Upper lobe of left lung (tissue), 6 donors: ENCODE measurements at regions not wholly inside any gene's neighbourhood (a gene's known extent, or its start where the extent isn't known, plus 50 kb on each side); places are given as distances from the start of the nearest gene placed in this dataset.

Experiments used
- ATAC-seq, 2 donors: fragments of 200-7000 bp; cut with Tn5 transposase; one replicate each; pipeline ENCODE4 v1.9.1; 2022; ENCODE audit warnings: mild to moderate bottlenecking in 2 of 2, moderate library complexity in 2 of 2; ENCODE audit not compliant: low FRiP score in 2 of 2
- DNase-seq, 2 donors: peaks; one replicate each; pipeline ENCODE4 v3.0.0-alpha.2; 2019 to 2020
- H3K27ac ChIP-seq, 4 donors: fragments of 200-600 bp; sonication (generic); one replicate each; pipeline ENCODE4 v1.5.1; 2016 to 2019
- H3K27me3 ChIP-seq, 4 donors: fragments of 200-600 bp; sonication (generic); one replicate each; pipeline ENCODE4 v1.5.1; 2017 to 2019
- H3K36me3 ChIP-seq, 4 donors: fragments of 200-600 bp; sonication (generic); one replicate each; pipeline ENCODE4 v1.5.1; 2016 to 2019
- H3K4me1 ChIP-seq, 4 donors: fragments of 200-600 bp; sonication (generic); one replicate each; pipeline ENCODE4 v1.5.1; 2018 to 2019
- H3K4me3 ChIP-seq, 4 donors: fragments of 200-600 bp; sonication (generic); one replicate each; pipeline ENCODE4 v1.5.1; 2017 to 2019; ENCODE audit warnings: mild to moderate bottlenecking in 2 of 4, moderate library complexity in 1 of 4
- H3K9me3 ChIP-seq, 4 donors: fragments of 200-600 bp; sonication (generic); one replicate each; pipeline ENCODE4 v1.5.1; 2018 to 2019
- EP300 ChIP-seq, 4 donors: sonication (generic); formaldehyde crosslinking; IDR thresholded peaks; one replicate each; pipeline ENCODE4 v1.5.1; 2017; ENCODE audit warnings: antibody characterized with exemption in 4 of 4, control low read depth in 2 of 4
- POLR2A ChIP-seq, 4 donors: fragments of 450-650 bp; IDR thresholded peaks; one replicate each; pipeline ENCODE4 v1.5.1; 2016 to 2017; ENCODE audit warnings: antibody characterized with exemption in 4 of 4, mild to moderate bottlenecking in 2 of 4
- POLR2AphosphoS5 ChIP-seq, 2 donors: sonication (generic); formaldehyde crosslinking; IDR thresholded peaks; one replicate each; pipeline ENCODE4 v1.5.1; 2017; ENCODE audit warnings: antibody characterized with exemption in 2 of 2
- WGBS, 2 donors: methylation state at CpG; one replicate each; pipeline ENCODE4 v1.1.5; 2017 to 2018; 5-methylcytosine and 5-hydroxymethylcytosine counted together
- TF ChIP-seq, protein P1 (sequence below), 6 experiments: fragments of 450-650 bp in 4 of 6; fragments of 200-600 bp in 2 of 6; sonication (generic) in 2 of 6; IDR thresholded peaks; one replicate each; pipeline ENCODE4 v1.5.1; 2016 to 2019; ENCODE audit warnings: antibody characterized with exemption in 6 of 6
- donor health status: DM: no; HTN: no; CAD: no; lungs with moderate emphysema.
- donor health status: DM: no; HTN: yes; CAD: no; lungs with severe emphysema.

DNA sequence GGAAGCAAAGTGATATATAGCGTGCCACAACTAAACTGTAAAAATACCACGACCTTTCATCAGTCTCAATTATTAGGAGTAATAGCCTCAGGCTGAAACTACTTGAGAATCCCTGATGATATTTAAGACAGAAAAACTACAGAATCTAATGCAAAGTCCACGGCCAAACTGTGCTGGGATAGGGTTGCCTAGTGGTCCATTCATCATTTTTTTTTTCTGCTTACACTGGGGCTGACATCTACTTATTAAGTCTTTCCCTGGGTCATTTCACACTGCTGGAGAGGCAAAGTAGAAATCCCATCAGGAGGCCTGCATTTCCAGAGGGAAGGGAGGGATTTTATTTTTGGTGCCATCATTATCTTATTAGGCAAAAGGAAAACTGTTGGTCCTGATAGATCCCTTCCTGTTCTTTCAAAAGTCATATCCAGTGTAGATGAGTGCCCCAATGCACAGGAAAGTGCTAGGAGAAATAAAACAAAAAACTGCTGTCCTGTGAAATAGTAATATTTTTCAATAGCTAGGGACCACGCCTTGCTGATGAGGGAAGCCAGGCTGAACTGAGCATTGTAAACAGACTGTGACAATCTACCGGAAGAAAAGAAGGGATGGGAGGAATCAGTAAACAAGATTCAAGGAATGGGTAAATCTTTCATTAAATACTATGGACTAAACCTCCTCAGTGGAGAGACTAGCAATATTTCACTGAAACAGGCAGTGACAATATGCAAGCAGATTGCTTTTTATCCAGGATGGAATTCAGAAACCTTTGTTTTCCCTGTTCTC lies 644.3 kb downstream of the IRS1 start:
- ATAC-seq (no peak), DNase-seq (no peak)
- no peak overlapping the region for H3K4me3 ChIP-seq
- 73 to 80% methylated on average over 5 of the region's 5 CpGs for WGBS, 2 donors
- TF ChIP-seq POLR2AphosphoS5 (IDR thresholded peaks at IDR 0.05) (no peak), POLR2A (IDR thresholded peaks at IDR 0.05) (no peak)
- TF ChIP-seq, protein P1, sequence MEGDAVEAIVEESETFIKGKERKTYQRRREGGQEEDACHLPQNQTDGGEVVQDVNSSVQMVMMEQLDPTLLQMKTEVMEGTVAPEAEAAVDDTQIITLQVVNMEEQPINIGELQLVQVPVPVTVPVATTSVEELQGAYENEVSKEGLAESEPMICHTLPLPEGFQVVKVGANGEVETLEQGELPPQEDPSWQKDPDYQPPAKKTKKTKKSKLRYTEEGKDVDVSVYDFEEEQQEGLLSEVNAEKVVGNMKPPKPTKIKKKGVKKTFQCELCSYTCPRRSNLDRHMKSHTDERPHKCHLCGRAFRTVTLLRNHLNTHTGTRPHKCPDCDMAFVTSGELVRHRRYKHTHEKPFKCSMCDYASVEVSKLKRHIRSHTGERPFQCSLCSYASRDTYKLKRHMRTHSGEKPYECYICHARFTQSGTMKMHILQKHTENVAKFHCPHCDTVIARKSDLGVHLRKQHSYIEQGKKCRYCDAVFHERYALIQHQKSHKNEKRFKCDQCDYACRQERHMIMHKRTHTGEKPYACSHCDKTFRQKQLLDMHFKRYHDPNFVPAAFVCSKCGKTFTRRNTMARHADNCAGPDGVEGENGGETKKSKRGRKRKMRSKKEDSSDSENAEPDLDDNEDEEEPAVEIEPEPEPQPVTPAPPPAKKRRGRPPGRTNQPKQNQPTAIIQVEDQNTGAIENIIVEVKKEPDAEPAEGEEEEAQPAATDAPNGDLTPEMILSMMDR (IDR thresholded peaks at IDR 0.05): no peak
- no peaks in the 10 kb centered on the region for H3K4me1 ChIP-seq
- H3K9me3 ChIP-seq: no peaks in the 10 kb centered on the region
- no peak overlapping the region for H3K27ac ChIP-seq
- no peaks in the 10 kb centered on the region for H3K27me3 ChIP-seq
- H3K36me3 ChIP-seq: no peaks in the 10 kb centered on the region

DNA sequence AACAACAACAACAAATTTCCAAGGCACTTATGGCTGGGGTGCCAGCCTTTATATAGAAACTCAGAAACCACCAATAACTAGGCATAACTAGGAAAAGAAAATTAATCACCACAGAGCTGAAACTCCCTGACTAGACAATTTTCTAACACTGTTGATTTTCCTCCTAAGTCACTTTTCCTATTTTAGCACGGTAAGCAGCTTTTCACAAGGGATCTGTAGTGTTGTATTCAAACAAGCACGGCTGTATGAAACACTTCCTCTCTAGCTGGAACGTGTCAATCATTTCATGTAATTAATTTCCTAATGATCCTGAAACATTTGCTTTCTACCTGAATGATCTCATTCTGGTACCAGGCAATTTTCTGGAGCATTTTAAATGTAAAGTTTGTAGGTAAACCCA lies 645.0 kb downstream of the IRS1 start:
- WGBS, 2 donors: 30 to 35% methylated on average over 3 of the region's 3 CpGs
- no peaks in the 10 kb centered on the region for H3K4me1 ChIP-seq
- no peak overlapping the region for H3K27ac ChIP-seq
- no peak overlapping the region for H3K4me3 ChIP-seq
- ATAC-seq (no peak), DNase-seq (no peak)
- no peaks in the 10 kb centered on the region for H3K36me3 ChIP-seq
- no peaks in the 10 kb centered on the region for H3K9me3 ChIP-seq
- no peaks in the 10 kb centered on the region for H3K27me3 ChIP-seq
- TF ChIP-seq POLR2A (IDR thresholded peaks at IDR 0.05) (no peak), EP300 (IDR thresholded peaks at IDR 0.05) (no peak), POLR2AphosphoS5 (IDR thresholded peaks at IDR 0.05) (no peak)
- TF ChIP-seq, protein P1 (IDR thresholded peaks at IDR 0.05): no peak

DNA sequence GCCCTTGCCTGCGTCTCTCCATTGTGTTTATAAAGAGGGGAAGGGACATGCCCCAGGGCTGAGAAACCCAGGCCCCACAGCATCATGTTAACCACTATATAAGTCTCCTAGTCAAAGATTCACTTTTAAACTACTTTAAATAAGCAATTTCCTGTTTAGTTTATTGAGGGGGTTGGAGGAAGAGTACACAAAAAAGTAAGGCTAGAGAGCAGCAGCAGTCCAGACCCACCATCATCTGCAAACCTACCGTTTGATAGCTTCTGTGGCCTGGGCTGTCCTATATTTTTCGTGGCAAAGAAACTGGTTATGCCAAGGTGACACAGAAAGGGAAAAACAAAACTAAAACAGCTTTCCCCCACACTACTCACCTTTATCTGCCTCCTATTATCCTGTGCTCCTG lies 646.1 kb downstream of the IRS1 start:
- TF ChIP-seq POLR2AphosphoS5 (IDR thresholded peaks at IDR 0.05): no peak
- TF ChIP-seq POLR2A (IDR thresholded peaks at IDR 0.05): no peak
- TF ChIP-seq EP300 (IDR thresholded peaks at IDR 0.05): no peak
- TF ChIP-seq, protein P1 (IDR thresholded peaks at IDR 0.05): no peak
- no peaks in the 10 kb centered on the region for H3K36me3 ChIP-seq
- no peak for ATAC-seq
- no peaks in the 10 kb centered on the region for H3K9me3 ChIP-seq
- H3K27ac ChIP-seq: no peak overlapping the region
- no peak overlapping the region for H3K4me3 ChIP-seq
- H3K27me3 ChIP-seq: no peaks in the 10 kb centered on the region
- DNase-seq: no peak
- 83 to 84% methylated on average over 3 of the region's 3 CpGs for WGBS, 2 donors
- no peaks in the 10 kb centered on the region for H3K4me1 ChIP-seq

DNA sequence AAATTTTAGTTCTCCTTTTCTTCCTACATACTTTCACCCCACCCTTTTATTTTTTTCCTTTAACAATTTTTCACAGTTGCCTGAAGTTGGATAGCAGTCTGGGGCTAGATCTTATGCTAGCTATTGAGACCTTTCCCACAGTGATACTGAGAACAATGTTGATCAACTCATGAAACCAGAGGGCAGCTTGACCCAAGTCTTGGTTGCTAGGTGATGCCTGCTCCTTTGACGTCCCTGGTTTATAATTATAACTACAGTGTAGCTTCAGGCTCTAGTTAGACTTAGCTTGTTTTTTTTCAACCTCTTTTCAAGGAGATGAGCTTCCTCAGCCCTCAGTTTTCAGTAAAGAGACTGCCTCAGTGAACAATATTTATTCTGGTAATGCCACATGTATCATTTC lies 648.5 kb downstream of the IRS1 start:
- TF ChIP-seq POLR2A (IDR thresholded peaks at IDR 0.05) (no peak), POLR2AphosphoS5 (IDR thresholded peaks at IDR 0.05) (no peak), EP300 (IDR thresholded peaks at IDR 0.05) (no peak)
- TF ChIP-seq, protein P1 (IDR thresholded peaks at IDR 0.05): no peak
- ATAC-seq (no peak), DNase-seq (no peak)
- Histone ChIP-seq H3K27me3 (no peaks in the 10 kb centered on the region), H3K4me3 (no peak overlapping the region), H3K4me1 (no peaks in the 10 kb centered on the region), H3K9me3 (no peaks in the 10 kb centered on the region), H3K36me3 (no peaks in the 10 kb centered on the region), H3K27ac (no peak overlapping the region)
- WGBS, 2 donors: 35 to 39% methylated on average over 1 of the region's 1 CpG

DNA sequence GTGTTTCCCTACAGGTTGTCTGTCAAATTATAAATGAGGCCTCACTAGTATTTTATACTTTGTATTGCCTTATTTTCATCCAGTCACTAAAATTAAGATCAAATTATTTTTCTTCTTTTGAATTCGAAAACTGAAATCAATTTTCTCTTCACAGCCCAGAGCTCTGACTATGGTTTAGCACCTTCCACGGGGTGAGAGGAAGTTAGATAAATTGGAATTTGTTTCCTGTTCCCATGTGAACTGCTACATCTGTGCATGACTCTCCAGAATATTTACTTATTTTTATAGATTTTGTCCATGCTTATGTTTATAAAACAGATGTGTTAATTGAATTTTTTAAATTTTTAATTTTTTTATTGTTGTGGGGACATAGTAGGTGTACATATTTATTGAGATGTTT lies 656.5 kb downstream of the IRS1 start:
- 39 to 50% methylated on average over 2 of the region's 2 CpGs for WGBS, 2 donors
- H3K36me3 ChIP-seq: no peaks in the 10 kb centered on the region
- H3K4me3 ChIP-seq: no peak overlapping the region
- no peak for DNase-seq
- no peak overlapping the region for H3K27ac ChIP-seq
- H3K4me1 ChIP-seq: no peaks in the 10 kb centered on the region
- TF ChIP-seq EP300 (IDR thresholded peaks at IDR 0.05) (no peak), POLR2A (IDR thresholded peaks at IDR 0.05) (no peak)
- TF ChIP-seq, protein P1 (IDR thresholded peaks at IDR 0.05): no peak
- no peak for ATAC-seq
- no peaks in the 10 kb centered on the region for H3K27me3 ChIP-seq
- H3K9me3 ChIP-seq: no peaks in the 10 kb centered on the region
